Peyer's patch (tissue), 4 donors: ENCODE measurements at regions not wholly inside any gene's neighbourhood (a gene's known extent, or its start where the extent isn't known, plus 50 kb on each side); places are given as distances from the start of the nearest gene placed in this dataset.
A peak's percentile ranks its signal among the peaks of the same experiment; 100 is the strongest.

ENCODE experiments used
- DNase-seq, 3 donors: peaks; one replicate each; pipeline ENCODE4 v3.0.0-alpha.2; 2017 to 2019
- H3K27ac ChIP-seq, 4 donors: fragments of 200-600 bp; sonication (generic); one replicate each; pipeline ENCODE4 v1.5.1; 2016 to 2019
- H3K27me3 ChIP-seq, 2 donors: fragments of 200-600 bp; sonication (generic); one replicate each; pipeline ENCODE4 v1.5.1; 2019
- H3K36me3 ChIP-seq, 3 donors: fragments of 200-600 bp; sonication (generic); one replicate each; pipeline ENCODE4 v1.5.1; 2016 to 2019
- H3K4me1 ChIP-seq, 4 donors: fragments of 200-600 bp; sonication (generic); one replicate each; pipeline ENCODE4 v1.5.1; 2016 to 2019
- H3K4me3 ChIP-seq, 4 donors: fragments of 200-600 bp; sonication (generic); 1 replicate in 3 of 4; 2 replicates in 1 of 4; pipeline ENCODE4 v1.5.1; 2016 to 2019; ENCODE audit warnings: mild to moderate bottlenecking in 1 of 4
- H3K9me3 ChIP-seq, 4 donors: fragments of 200-600 bp; sonication (generic); one replicate each; pipeline ENCODE4 v1.5.1; 2016 to 2019; ENCODE audit warnings: mild to moderate bottlenecking in 1 of 4
- CTCF ChIP-seq, 6 experiments: fragments of 450-650 bp in 4 of 6; fragments of 200-600 bp in 2 of 6; sonication (generic) in 1 of 6; IDR thresholded peaks; one replicate each; pipeline ENCODE4 v1.5.1; 2017 to 2019; ENCODE audit warnings: antibody characterized with exemption in 6 of 6, mild to moderate bottlenecking in 3 of 6, moderate library complexity in 1 of 6
- POLR2A ChIP-seq, 2 donors: fragments of 450-650 bp; IDR thresholded peaks; one replicate each; pipeline ENCODE4 v1.5.1; 2017; ENCODE audit warnings: antibody characterized with exemption in 2 of 2, mild to moderate bottlenecking in 2 of 2, moderate library complexity in 2 of 2

GRCh38 chr16:86317813-86318650 lies 192.3 kb upstream of the FOXF1 start:
- H3K27ac ChIP-seq, result no peak overlapping the region
- H3K9me3 ChIP-seq, result no peaks in the 10 kb centered on the region
- H3K4me3 ChIP-seq, result no peak overlapping the region
- DNase-seq, result peak in 2 of 3 donors; percentile 15 to 27
- H3K27me3 ChIP-seq, result no peaks in the 10 kb centered on the region
- no peaks in the 10 kb centered on the region for H3K36me3 ChIP-seq
- TF ChIP-seq POLR2A (IDR thresholded peaks at IDR 0.05) (no peak), CTCF (IDR thresholded peaks at IDR 0.05) (no peak)
- peaks cover 0 to 3% (median 0%) of the 10 kb centered on the region in 4 donors for H3K4me1 ChIP-seq

- peak in 1 of 3 donors; percentile 38 for DNase-seq
- Histone ChIP-seq H3K27me3 (no peaks in the 10 kb centered on the region), H3K27ac (no peak overlapping the region), H3K36me3 (no peaks in the 10 kb centered on the region), H3K4me3 (no peak overlapping the region), H3K4me1 (peaks cover 0 to 3% (median 0%) of the 10 kb centered on the region in 4 donors), H3K9me3 (no peaks in the 10 kb centered on the region)
- TF ChIP-seq POLR2A (IDR thresholded peaks at IDR 0.05), result no peak
- TF ChIP-seq CTCF (IDR thresholded peaks at IDR 0.05), result no peak
Observed at GRCh38 chr16:86319585-86320236, 190.6 kb upstream of the FOXF1 start.

GRCh38 chr16:86320237-86320595 lies 190.1 kb upstream of the FOXF1 start:
- TF ChIP-seq POLR2A (IDR thresholded peaks at IDR 0.05), result no peak
- no peak for TF ChIP-seq CTCF (IDR thresholded peaks at IDR 0.05)

GRCh38 chr16:86321491-86321890 lies 188.8 kb upstream of the FOXF1 start:
- TF ChIP-seq POLR2A (IDR thresholded peaks at IDR 0.05), result no peak
- no peak for TF ChIP-seq CTCF (IDR thresholded peaks at IDR 0.05)
- no peak for DNase-seq
- Histone ChIP-seq H3K4me1 (peaks cover 0 to 3% (median 0%) of the 10 kb centered on the region in 4 donors), H3K27ac (no peak overlapping the region), H3K4me3 (no peak overlapping the region), H3K27me3 (no peaks in the 10 kb centered on the region), H3K36me3 (no peaks in the 10 kb centered on the region), H3K9me3 (no peaks in the 10 kb centered on the region)

More at GRCh38 chr16:86320237-86320595, 190.1 kb upstream of the FOXF1 start:
- no peaks in the 10 kb centered on the region for H3K27me3 ChIP-seq
- H3K27ac ChIP-seq, result no peak overlapping the region
- H3K4me3 ChIP-seq, result no peak overlapping the region
- H3K4me1 ChIP-seq, result peaks cover 0 to 3% (median 0%) of the 10 kb centered on the region in 4 donors
- DNase-seq, result no peak
- H3K36me3 ChIP-seq, result no peaks in the 10 kb centered on the region
- H3K9me3 ChIP-seq, result no peaks in the 10 kb centered on the region

- TF ChIP-seq CTCF (IDR thresholded peaks at IDR 0.05) (no peak), POLR2A (IDR thresholded peaks at IDR 0.05) (no peak)
- no peaks in the 10 kb centered on the region for H3K27me3 ChIP-seq
- no peaks in the 10 kb centered on the region for H3K36me3 ChIP-seq
- DNase-seq, result no peak
- no peaks in the 10 kb centered on the region for H3K9me3 ChIP-seq
- no peak overlapping the region for H3K27ac ChIP-seq
- peaks cover 0 to 3% (median 0%) of the 10 kb centered on the region in 4 donors for H3K4me1 ChIP-seq
- H3K4me3 ChIP-seq, result no peak overlapping the region
Observed at GRCh38 chr16:86322283-86322682, 188.0 kb upstream of the FOXF1 start.
